Gastroesophageal sphincter (tissue), 4 donors: ENCODE measurements at regions not wholly inside any gene's neighbourhood (a gene's known extent, or its start where the extent isn't known, plus 50 kb on each side); places are given as distances from the start of the nearest gene placed in this dataset.

Experiments
- ATAC-seq: fragments of 150-250 bp; one replicate; pipeline ENCODE4 v1.9.1; 2016; ENCODE audit warnings: mild to moderate bottlenecking, moderate library complexity
- H3K27ac ChIP-seq, 4 donors: fragments of 200-600 bp; sonication (generic) in 3 of 4; 1 replicate in 3 of 4; 2 replicates in 1 of 4; pipeline ENCODE4 v1.5.1; 2016 to 2019
- H3K27me3 ChIP-seq: fragments of 200-600 bp; sonication (generic); one replicate; pipeline ENCODE4 v1.5.1; 2019
- H3K36me3 ChIP-seq, 2 donors: fragments of 200-600 bp; sonication (generic); one replicate each; pipeline ENCODE4 v1.5.1; 2019; ENCODE audit warnings: control low read depth in 1 of 2
- H3K4me1 ChIP-seq, 3 donors: fragments of 200-600 bp; sonication (generic); 1 replicate in 2 of 3; 2 replicates in 1 of 3; pipeline ENCODE4 v1.5.1; 2016 to 2019; ENCODE audit warnings: control low read depth in 2 of 3
- H3K4me3 ChIP-seq, 2 donors: fragments of 200-600 bp; sonication (generic); one replicate each; pipeline ENCODE4 v1.5.1; 2019; ENCODE audit warnings: mild to moderate bottlenecking in 1 of 2, moderate library complexity in 1 of 2
- H3K9me3 ChIP-seq, 3 donors: fragments of 200-600 bp; sonication (generic); one replicate each; pipeline ENCODE4 v1.5.1; 2017 to 2019; ENCODE audit warnings: control low read depth in 2 of 3
- EP300 ChIP-seq: sonication (generic); formaldehyde crosslinking; IDR thresholded peaks from one replicate; pipeline ENCODE4 v1.6.1; 2017; ENCODE audit warnings: antibody characterized with exemption, mild to moderate bottlenecking
- POLR2A ChIP-seq, 2 donors: fragments of 450-650 bp; IDR thresholded peaks; one replicate each; pipeline ENCODE4 v1.6.1; 2017; ENCODE audit warnings: antibody characterized with exemption in 2 of 2, mild to moderate bottlenecking in 2 of 2, moderate library complexity in 1 of 2
- POLR2AphosphoS5 ChIP-seq: sonication (generic); formaldehyde crosslinking; IDR thresholded peaks from one replicate; pipeline ENCODE4 v1.6.1; 2017; ENCODE audit warnings: antibody characterized with exemption
- WGBS, 2 donors: methylation state at CpG; one replicate each; pipeline ENCODE4 v1.1.5; 2018; ENCODE audit warnings: low coverage in 1 of 2; 5-methylcytosine and 5-hydroxymethylcytosine counted together
- TF ChIP-seq, protein P1 (sequence below), 4 experiments: fragments of 200-600 bp in 2 of 4; fragments of 450-650 bp in 2 of 4; sonication (generic) in 1 of 4; IDR thresholded peaks; one replicate each; pipeline ENCODE4 v1.5.1; 2017 to 2019; ENCODE audit warnings: antibody characterized with exemption in 4 of 4, mild to moderate bottlenecking in 2 of 4, moderate library complexity in 2 of 4

GRCh38 chr6:21864206-21864605 is 270.7 kb downstream of the SOX4 start:
- WGBS, 2 donors: 15 to 33% methylated on average over 2 of the region's 2 CpGs
- no peaks in the 10 kb centered on the region for H3K27me3 ChIP-seq
- no peak for ATAC-seq
- H3K27ac ChIP-seq: no peak overlapping the region
- no peaks in the 10 kb centered on the region for H3K9me3 ChIP-seq
- H3K36me3 ChIP-seq: no peaks in the 10 kb centered on the region
- H3K4me3 ChIP-seq: no peak overlapping the region
- TF ChIP-seq, protein P1, sequence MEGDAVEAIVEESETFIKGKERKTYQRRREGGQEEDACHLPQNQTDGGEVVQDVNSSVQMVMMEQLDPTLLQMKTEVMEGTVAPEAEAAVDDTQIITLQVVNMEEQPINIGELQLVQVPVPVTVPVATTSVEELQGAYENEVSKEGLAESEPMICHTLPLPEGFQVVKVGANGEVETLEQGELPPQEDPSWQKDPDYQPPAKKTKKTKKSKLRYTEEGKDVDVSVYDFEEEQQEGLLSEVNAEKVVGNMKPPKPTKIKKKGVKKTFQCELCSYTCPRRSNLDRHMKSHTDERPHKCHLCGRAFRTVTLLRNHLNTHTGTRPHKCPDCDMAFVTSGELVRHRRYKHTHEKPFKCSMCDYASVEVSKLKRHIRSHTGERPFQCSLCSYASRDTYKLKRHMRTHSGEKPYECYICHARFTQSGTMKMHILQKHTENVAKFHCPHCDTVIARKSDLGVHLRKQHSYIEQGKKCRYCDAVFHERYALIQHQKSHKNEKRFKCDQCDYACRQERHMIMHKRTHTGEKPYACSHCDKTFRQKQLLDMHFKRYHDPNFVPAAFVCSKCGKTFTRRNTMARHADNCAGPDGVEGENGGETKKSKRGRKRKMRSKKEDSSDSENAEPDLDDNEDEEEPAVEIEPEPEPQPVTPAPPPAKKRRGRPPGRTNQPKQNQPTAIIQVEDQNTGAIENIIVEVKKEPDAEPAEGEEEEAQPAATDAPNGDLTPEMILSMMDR (IDR thresholded peaks at IDR 0.05): no peak
- TF ChIP-seq POLR2AphosphoS5 (no peak), POLR2A (IDR thresholded peaks at IDR 0.05) (no peak), EP300 (no peak)
- H3K4me1 ChIP-seq: no peaks in the 10 kb centered on the region

- WGBS, 2 donors: 38% methylated on average over 2 of the region's 2 CpGs
- Histone ChIP-seq H3K4me3 (no peak overlapping the region), H3K9me3 (no peaks in the 10 kb centered on the region), H3K4me1 (no peaks in the 10 kb centered on the region), H3K36me3 (no peaks in the 10 kb centered on the region), H3K27me3 (no peaks in the 10 kb centered on the region), H3K27ac (no peak overlapping the region)
- no peak for ATAC-seq
- TF ChIP-seq POLR2AphosphoS5: no peak
- no peak for TF ChIP-seq EP300
- TF ChIP-seq POLR2A (IDR thresholded peaks at IDR 0.05): no peak
- TF ChIP-seq, protein P1 (IDR thresholded peaks at IDR 0.05): no peak
These were observed 274.7 kb downstream of the SOX4 start for GRCh38 chr6:21868226-21868625.

- H3K4me1 ChIP-seq: no peaks in the 10 kb centered on the region
- 80 to 97% methylated on average over 6 to 7 of the region's 8 CpGs for WGBS, 2 donors
- TF ChIP-seq POLR2AphosphoS5: no peak
- TF ChIP-seq, protein P1 (IDR thresholded peaks at IDR 0.05): no peak
- H3K27me3 ChIP-seq: no peaks in the 10 kb centered on the region
- ATAC-seq: no peak
- no peaks in the 10 kb centered on the region for H3K9me3 ChIP-seq
- H3K4me3 ChIP-seq: no peak overlapping the region
- H3K36me3 ChIP-seq: no peaks in the 10 kb centered on the region
- no peak overlapping the region for H3K27ac ChIP-seq
These were observed 275.7 kb downstream of the SOX4 start for GRCh38 chr6:21869085-21869771.

DNA sequence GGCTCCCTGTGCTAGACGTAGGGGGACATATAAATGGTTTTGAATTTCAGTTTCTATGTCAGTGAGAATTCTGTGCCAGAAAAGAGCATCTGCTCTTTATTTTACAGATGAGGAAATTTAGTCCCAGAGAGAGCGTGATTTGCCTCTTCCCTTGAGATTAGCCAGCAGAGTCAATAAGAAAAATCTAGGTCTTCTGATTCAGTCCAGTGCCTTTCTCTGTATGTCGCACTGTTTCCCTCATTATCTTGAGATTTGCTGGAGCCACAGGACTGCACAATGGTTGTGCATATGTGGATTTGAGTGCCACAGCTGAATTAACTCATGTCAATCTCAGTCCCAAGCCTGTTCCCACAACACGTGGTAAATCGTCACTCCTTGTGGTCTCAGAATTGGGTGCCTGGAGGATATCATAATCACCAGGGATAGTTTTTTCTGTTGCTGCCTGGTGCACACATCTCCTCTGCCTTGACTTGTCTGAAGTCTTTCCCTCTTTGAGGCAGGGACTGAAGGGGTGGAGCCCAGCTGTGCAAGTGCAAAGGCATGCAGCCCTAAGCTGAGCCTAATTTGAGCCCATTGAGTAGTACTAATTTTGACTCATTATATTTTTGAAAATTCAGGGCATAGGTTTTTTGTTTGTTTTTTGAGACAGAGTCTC is 276.7 kb downstream of the SOX4 start:
- no peaks in the 10 kb centered on the region for H3K4me1 ChIP-seq
- WGBS, 2 donors: 73 to 95% methylated on average over 3 to 5 of the region's 5 CpGs
- no peak overlapping the region for H3K27ac ChIP-seq
- H3K36me3 ChIP-seq: no peaks in the 10 kb centered on the region
- H3K9me3 ChIP-seq: no peaks in the 10 kb centered on the region
- H3K27me3 ChIP-seq: no peaks in the 10 kb centered on the region
- ATAC-seq: no peak
- H3K4me3 ChIP-seq: no peak overlapping the region
- TF ChIP-seq, protein P1 (IDR thresholded peaks at IDR 0.05): no peak
- no peak for TF ChIP-seq EP300
- no peak for TF ChIP-seq POLR2AphosphoS5
- TF ChIP-seq POLR2A (IDR thresholded peaks at IDR 0.05): no peak

GRCh38 chr6:21871831-21872230 is 278.3 kb downstream of the SOX4 start:
- no peaks in the 10 kb centered on the region for H3K36me3 ChIP-seq
- 88 to 100% methylated on average over 3 to 4 of the region's 5 CpGs for WGBS, 2 donors
- ATAC-seq: no peak

More at GRCh38 chr6:21871831-21872230, 278.3 kb downstream of the SOX4 start:
- Histone ChIP-seq H3K27ac (no peak overlapping the region), H3K4me3 (no peak overlapping the region), H3K27me3 (no peaks in the 10 kb centered on the region), H3K9me3 (no peaks in the 10 kb centered on the region), H3K4me1 (no peaks in the 10 kb centered on the region)
- TF ChIP-seq, protein P1 (IDR thresholded peaks at IDR 0.05): no peak
- no peak for TF ChIP-seq EP300
- TF ChIP-seq POLR2AphosphoS5: no peak
- TF ChIP-seq POLR2A (IDR thresholded peaks at IDR 0.05): no peak
